HG03457 (cell line): ENCODE measurements at regions not wholly inside any gene's neighbourhood (a gene's known extent, or its start where the extent isn't known, plus 50 kb on each side); places are given as distances from the start of the nearest gene placed in this dataset.
"Not testable (repeated sequence)": the region's sequence is repeated elsewhere in the genome, so short reads cannot be mapped to it uniquely, and the experiment has no call there.

ENCODE experiments used
- ATAC-seq: cut with Tn5 transposase; IDR thresholded peaks from one replicate; pipeline ENCODE4 v1.9.1; 2021; ENCODE audit warnings: moderate number of reproducible peaks; ENCODE audit not compliant: unreplicated experiment

DNA sequence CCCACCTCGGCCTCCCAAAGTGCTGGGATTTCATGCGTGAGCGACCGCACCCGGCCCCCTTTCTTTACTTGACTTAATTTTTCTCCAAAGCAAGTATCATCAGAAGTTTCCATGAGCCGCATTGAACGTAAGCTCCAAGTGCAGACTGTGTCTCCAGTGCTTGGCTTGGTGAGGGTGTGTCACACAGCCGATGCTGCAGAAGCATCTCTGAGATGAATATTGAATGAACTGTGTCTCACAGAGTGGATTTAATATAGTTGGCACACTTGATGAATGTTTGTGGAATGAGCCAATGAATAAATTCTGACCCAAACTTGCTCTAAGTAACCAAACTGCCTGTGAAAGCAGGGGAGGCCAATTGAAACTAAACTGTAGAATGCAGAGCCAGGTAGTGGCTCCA is 159.4 kb upstream of the KBTBD8 start:
- ATAC-seq, result no peak

DNA sequence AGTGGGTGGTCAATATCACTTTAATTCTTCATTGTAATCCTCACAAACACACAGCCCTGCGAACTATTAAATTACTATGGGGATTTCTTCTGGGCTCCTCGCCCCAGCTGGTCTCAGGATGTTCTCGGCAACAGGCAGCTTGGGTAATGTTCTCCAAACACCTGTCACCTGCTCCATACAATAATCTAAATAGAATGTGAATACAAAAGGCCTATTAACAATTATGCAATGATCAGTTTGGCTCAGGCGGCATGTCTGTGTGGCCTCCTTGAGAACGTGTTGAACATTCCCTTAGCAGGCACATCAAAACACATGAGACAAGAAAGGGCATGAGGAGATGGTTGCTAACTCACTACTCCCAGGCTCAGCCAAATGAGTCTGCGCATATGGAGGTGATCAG is 158.6 kb upstream of the KBTBD8 start:
- no peak for ATAC-seq

DNA sequence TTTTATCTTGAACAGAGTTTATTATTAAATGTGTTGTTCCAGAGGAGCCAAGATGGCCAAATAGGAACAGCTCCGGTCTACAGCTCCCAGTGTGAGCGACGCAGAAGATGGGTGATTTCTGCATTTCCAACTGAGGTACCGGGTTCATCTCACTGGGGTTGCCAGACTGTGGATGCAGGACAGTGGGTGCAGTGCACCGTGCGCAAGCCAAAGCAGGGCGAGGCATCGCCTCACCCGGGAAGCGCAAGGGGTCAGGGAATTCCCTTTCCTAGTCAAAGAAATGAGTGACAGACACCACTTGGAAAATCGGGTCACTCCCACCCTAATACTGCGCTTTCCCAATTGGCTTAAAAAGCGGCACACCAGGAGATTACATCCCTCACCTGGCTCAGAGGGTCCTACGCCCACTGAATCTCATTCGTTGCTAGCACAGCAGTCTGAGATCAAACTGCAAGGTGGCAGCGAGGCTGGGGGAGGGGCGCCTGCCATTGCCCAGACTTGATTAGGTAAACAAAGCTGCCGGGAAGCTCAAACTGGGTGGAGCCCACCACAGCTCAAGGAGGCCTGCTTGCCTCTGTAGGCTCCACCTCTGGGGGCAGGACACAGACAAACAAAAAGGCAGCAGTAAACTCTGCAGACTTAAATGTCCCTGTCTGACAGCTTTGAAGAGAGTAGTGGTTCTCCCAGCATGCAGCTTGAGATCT is 155.2 kb upstream of the KBTBD8 start:
- ATAC-seq, result not testable (repeated sequence)

DNA sequence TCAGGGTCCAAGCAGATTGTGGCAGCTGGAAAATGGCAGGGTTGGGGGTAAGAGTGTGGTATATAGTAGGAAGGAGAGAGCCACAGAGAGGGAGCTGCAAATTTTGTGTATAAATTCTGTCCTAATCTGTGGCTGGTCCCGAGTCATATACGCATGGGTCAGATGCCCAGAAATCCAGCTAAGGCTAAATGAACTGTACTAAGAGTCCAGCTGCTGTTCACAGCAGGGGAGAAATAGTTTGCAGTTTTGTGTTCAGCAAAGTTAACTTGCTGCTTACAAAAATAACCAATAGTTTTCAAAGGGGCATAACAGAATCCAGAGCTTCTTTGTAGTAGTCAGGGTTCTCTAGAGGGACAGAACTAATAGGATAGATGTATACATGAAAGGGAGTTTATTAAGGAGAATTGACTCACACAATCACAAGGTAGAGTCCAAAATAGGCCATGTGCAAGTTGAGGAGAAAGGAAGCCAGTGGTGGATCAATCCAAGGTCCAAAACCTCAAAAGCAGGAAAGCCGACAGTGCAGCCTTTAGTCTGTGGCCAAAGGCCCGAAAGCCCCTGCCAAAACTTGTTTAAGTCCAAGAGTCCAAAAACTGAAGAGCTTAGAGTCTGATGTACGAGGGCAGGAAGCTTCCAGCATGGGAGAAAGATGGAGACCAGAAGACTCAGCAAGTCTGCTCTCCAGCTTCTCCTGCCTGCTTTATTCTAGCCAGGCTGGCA is 146.1 kb upstream of the KBTBD8 start:
- no peak for ATAC-seq

DNA sequence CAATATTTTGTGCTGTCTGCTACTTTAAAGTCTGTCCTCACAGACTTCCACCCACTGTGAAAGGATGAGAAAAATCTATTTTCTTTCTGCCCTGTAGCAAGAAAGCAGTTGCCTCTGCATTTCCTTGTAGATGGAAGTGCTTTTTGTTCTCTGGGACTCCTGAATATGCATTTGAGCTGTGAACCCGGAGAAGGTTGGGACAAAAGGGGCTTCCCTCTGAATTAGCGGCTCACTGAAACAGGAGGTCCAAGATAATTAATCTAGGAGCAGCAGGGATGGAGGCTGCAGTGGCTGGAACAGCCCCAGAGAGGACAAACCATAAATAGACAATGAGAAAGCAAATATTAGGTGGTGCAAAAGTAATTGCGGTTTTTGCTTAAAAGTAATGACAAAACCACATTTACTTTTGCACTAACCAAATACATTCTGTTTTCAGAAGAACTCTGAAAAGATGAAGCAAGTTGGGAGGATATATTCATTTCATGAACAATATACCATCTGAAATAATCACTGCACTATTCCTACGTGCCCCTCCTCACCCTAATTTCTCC is 143.4 kb upstream of the KBTBD8 start:
- no peak for ATAC-seq

DNA sequence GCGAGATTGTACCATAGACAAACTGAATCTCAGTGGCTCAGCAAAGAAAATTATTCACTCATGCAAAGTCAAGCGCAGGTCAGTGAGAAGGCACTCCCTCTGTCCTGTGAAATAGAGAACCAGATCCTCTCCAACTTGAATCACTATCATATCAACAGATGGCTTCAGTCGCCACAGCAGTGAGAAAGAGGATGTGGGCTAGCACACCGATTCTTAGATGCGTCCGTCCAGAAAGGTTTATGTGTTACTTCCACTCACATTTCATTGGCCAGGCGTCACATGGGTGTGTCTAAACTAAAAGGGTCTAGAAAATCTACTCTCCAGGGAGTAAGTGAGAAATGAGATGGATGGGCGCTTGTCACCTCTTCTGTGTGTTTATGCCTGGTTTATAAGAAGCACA is 141.6 kb upstream of the KBTBD8 start:
- ATAC-seq, result peak; percentile 67

DNA sequence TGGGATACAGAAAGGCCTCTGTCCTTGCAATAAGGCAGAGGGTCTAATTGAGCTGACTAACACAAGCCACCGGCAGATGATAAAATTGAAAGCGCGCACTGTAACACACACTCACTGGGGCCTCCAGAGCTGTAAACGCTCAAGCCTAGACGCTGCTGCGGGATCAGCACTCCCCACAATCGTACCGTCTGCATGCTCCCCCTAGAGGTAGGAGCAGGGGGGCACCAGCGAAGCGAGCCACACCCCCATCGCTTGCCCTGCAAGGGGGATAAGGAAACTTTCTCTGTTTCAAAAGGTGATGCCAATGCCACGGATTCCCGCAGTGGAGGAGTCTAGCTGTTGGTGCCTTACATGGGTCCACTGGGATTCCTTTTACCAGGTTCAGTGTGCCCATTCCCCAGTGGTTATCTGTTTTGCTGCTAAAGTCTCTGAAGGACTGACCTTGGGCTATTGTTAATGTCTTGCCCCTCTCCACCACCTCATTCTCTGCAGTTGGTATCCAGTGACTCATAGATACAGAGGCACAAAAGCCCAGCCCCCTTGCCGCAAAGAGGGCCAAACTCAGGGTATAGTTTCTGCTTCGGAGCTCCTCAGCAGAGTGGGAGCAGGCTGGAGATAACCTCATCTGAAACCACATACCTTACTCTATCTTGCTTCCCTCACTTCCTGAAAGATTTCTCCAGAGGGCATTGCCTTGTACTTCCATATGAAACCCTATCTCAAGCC is 139.3 kb upstream of the KBTBD8 start:
- no peak for ATAC-seq

DNA sequence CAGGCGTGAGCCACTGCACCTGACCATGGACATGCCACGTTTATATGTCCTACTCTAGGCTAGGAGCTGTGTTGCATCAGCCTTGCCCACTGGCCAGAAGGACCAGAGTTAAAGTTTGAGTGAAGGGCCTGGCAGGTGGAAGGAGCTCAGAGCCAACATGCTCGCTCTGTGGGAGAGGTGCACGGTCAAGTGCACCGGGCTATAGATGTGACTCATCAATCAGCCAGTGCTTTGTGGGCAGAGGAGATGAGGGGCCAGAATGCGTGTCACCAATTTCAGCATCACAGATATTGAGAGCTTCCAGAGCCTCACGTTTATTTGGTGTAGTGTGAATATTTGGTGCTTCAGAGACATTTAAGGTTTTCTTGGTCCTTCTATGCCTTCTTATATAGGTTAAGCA is 137.3 kb upstream of the KBTBD8 start:
- no peak for ATAC-seq

DNA sequence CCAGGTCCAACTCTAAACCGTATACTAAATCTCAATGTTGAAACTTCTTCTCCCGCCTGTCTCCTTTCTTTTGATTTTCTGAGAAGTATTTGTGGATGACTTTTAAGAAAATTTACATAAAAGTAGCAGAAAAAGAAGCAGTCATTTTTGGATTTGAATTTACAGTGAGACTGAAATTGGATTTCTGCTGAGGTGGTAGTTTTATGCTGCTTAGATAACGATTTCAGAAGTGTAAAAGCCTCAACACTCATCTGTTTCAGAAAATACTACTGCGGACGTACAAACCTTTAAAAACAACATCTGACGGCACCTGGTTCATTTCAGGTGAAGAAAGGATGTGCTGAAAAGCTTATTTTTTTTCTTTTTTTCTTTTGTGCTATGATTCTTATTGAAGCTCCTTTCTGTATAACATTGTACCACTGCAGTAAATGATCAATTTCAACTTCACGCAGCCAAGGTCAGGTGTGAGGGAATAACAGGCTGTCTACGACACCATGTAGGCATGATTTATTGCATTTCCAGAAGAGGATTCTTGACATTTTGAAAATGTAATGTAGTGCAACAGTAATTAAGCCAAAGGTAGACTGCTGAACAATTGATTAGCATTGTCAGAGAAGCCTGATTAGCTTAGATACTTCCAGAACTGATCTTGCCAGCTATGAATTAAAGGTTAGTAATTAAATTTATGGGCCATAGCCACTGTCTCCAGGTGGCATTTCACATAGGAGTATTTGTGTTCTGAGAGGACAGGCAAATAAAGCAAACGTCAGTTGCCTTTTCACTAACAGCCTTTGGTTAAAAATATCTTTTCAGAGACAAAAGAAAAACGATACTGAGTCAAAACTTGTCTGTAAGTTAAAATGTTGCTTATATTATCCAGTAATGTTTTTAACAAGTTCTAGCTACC is 134.6 kb upstream of the KBTBD8 start:
- no peak for ATAC-seq

DNA sequence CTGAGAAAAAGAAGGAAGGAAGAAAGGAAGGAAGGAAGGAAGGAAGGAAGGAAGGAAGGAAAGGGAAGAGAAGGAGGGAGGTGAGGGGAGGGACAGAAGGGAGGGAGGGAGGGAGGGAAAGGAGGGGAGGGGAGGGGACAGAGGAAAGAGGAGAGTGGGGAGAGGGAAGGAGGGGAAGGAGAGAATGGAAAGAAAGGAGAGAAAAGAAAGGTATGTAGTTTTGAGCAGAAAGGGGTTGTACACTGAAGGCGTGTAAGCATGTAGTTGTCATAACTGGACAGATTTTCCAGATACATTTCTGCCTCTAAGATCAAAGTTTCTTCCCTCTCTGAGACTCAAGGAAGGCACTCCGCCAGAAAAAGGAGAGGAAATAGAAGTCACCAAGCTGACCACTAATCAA is 113.4 kb upstream of the KBTBD8 start:
- ATAC-seq, result no peak

DNA sequence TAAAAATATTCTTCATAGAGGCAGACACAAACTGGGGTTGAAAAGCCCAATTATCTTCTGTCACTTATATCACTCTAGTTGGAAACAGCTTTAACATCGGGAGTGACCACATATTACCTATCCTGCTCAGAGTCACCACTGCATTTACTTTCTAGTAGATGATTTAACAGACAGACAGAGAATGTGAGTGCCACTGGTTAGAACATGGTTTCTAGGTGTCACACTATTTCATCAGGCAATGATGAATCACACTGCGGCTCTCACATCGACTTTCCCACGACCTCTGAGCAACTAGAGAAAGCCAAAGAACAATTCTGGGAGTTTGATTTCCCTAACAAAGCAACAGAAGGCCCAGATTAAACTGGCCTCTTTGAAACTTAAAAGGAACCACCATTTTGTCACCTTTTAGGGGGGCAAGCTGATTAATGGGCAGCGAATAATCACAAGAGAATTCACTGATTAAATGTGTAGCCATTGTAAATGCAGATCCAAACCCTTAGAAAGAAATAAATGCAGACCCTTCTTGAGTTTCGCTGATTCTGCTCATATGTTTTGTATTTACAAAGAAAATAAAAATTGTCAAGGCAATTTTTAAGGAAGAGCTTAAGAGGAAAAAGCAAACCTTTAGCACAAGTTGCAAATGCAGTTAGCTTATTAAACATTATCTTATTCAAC is 112.6 kb upstream of the KBTBD8 start:
- no peak for ATAC-seq

DNA sequence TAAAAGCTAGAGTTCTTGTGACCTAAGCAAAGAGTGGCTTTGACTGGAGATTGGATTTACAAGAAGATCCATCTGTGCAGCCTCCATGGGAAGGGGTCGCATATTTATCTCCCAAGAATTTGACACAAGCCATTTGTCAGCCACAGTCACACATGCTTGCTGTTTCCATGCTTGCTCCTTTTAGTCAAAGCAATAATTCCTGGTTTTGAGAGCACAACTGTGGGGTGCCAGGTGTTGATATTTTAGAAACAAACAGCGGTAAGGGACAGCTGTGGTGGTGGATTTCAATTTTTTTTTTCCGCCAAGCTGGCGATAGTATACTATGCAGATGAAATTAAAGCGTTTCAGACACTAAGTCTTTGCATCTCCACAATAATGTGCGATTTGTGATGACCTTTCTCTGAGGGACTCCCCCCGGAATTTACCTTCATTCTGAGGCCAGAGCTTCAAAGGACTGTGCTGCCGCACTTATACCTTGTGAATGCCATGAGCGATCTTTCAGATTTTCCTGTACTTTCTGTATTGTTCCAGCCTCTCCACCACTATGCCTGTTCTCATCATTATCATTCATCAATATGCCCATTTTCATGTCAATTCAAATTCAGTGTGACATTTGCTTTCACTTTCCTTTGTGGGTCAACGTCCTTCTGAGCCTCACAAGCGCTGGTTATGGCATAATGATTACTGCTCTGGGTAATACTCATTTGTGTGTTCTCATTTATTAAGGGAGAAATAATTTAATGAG is 108.2 kb upstream of the KBTBD8 start:
- no peak for ATAC-seq

DNA sequence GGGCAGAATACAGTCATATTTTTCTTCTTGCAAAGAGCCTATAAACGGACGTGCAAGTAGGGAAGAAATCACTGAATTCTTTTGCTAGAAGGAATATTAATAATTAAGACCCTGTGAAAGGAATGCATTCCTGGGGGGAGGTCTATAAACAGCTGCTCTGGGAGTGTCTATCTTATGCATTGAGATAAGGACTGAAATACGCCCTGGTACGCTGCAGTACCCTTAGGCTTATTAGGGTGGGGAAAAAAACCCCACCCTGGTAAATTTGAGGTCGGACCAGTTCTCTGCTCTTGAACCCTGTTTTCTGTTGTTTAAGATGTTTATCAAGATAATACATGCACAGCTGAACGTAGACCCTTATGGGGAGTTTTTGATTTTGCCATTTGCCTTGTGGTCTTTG is 100.0 kb upstream of the KBTBD8 start:
- ATAC-seq, result no peak

DNA sequence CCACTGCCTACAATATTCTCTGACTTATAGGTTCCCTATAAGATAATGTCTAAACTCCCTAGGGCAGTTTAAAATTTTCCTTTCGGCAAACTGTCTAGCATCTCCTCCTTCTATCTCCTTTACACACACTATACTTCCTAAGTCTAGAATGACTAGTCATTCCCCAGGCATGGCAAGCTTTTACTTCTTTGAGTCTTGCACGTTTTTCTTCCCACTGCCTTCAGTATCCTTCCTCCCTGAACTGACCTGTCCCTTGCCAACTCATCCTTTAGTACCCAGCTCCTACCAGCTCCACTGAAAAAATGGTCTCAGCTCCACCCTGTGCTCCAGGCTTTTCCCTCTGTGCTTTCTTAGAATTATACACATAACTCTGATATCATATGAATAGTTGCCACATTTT is 93.8 kb upstream of the KBTBD8 start:
- ATAC-seq, result no peak

DNA sequence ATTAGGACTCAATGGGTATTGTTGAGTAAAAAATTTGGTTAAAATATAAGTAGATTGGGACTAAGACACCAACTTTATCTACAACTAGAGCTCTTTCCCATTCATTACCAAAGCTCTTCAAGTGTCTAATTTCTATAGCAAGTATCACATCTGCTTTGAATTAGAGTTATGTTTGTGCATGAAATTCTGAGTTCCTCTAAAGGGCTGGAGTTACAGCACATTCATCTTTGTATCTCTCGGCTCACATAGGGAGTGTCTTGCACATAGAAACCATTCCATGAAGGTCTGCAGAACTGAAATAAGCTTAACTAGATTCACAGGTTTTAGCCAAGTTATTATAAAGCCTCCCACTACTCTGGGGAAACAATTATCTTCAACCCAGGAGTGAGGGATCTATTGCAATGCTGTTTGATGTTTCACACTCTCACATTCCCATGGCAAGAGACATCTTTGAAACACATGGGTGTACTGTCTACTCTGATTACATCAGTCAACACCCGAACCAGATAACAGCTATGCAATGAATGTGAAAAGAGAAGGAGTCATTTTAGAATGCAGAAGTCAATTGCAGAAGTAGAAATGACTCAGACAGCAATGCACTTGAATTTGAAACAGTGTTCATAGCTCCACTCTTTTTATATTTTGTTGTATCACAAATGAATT is 93.1 kb upstream of the KBTBD8 start:
- no peak for ATAC-seq

DNA sequence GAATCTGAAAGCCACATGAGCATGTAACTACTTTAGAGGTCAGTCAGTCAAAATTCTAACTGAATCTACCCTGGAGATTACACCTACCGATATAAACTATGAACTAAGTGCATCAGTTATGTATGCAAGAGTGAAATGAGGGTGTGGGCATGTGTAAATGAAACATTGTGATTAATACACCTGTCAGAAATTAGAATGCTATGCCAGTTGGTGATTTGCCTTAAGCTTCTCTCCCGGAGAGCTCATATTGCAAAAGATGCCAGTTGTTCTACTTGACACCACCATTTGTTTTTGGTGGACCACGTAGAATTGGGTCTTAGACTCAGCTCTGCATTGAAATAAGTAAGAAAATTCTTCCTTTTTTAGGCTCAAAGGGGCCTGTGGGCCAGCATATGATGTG is 91.0 kb upstream of the KBTBD8 start:
- ATAC-seq, result no peak

DNA sequence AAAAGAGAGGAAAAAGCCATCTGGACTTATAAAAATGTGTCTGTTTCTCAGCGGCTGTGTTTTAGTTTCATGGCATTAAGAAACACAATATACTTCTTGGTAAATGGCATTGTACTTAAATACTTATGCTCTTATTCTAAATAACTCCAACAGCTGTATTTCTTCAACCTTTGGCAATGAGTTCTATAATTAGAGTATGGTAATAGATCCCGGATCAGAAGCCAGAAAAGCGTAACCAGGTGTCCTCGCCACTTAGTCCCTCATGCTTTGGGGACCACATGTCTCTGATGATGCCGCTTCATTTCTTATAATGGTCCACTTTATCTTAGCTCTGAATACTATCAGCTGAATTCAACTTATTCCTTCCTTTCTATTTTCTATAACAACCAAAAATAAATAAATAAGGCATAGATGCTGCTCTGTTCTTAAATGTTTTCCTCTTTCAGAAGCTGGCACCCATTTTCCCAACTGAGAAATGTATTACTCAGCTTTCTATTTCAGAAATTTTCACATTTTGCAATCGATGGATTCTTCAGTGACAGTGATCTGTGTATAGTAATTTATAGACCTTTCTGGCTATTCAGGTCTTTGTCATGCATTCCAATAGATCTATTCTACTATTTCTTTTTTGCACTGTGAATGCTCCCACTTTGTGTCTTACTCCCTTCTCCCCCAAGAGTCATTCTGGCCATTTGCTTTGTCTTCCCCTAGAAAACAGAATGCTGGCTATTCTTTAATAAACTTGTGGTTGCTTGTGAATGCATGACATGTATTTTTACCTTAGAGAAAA is 87.6 kb upstream of the KBTBD8 start:
- ATAC-seq, result no peak

DNA sequence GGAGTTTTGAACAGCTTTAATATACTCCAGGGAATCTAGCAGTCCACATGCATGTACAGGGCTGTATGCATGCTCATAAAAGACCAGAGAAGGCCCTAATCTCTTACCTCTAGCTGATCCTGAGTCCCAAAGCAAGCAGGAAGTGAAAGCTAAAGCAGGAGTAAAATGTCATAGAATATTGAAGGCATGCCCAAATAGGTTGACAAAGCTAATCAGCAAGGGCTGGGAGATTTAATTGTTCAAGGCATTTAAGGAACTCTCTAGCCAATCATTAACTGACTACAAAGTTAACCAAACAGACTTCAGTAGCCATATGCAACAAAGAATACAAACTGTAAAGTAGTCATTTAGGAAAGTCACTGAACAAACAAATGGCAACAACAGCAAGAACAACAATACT is 85.8 kb upstream of the KBTBD8 start:
- ATAC-seq, result no peak
